HepG2 (cell line): ENCODE measurements at regions not wholly inside any gene's neighbourhood (a gene's known extent, or its start where the extent isn't known, plus 50 kb on each side); places are given as distances from the start of the nearest gene placed in this dataset.

Experiments
- ATAC-seq: fragments of 200-7000 bp; cut with Tn5 transposase; 3 replicates; pipeline ENCODE4 v1.9.1; 2020; ENCODE audit warnings: mild to moderate bottlenecking, moderate library complexity
- BruUV-seq: library from RNA; stranded (reverse); fragments of 400-500 nt; replicated peaks from 2 replicates; lab custom pipeline; 2021; lab: Mats Ljungman, UMichigan
- CTCF ChIA-PET: fragments of 300-600 bp; formaldehyde crosslinking; extraction: SDS; loops from one replicate; lab custom pipeline; 2021; ENCODE audit warnings: low total read pairs, inconsistent platforms, low intra/inter-chr PET ratio; lab: Yijun Ruan, JAX
- POLR2A ChIA-PET: fragments of 350-600 bp; sonication (Branson Sonifier 250); formaldehyde crosslinking; loops from one replicate; lab custom pipeline; 2020; ENCODE audit warnings: antibody characterized with exemption, inconsistent platforms; lab: Yijun Ruan, JAX
- DNase-seq: peaks from one replicate; pipeline ENCODE4 v3.0.0-alpha.2; 2015; ENCODE audit warnings: low spot score
- FAIRE-seq: peaks from 3 replicates; lab custom pipeline; 2011; peaks lifted over from hg19 to GRCh38; lab: Jason Lieb, UNC
- H2AFZ ChIP-seq: one replicate; pipeline ENCODE4 v1.6.1; 2011; ENCODE audit warnings: low read length, inconsistent platforms
- H3K27ac ChIP-seq: fragments of 300-600 bp; 3 replicates; pipeline ENCODE4 v1.8.0; 2011; ENCODE audit warnings: mixed run types, mild to moderate bottlenecking, mixed read lengths, low read length, inconsistent platforms; ENCODE audit not compliant: insufficient read depth; ENCODE audit errors: extremely low read length
- H3K27me3 ChIP-seq, 2 experiments: fragments of 200-600 bp in 1 of 2; 2 replicates in 1 of 2; 3 replicates in 1 of 2; pipeline versions ENCODE4 v1.6.0 to v1.8.0; 2011; ENCODE audit warnings: low read length in 2 of 2, mild to moderate bottlenecking in 2 of 2, moderate library complexity in 2 of 2, inconsistent platforms in 1 of 2; ENCODE audit not compliant: insufficient read depth in 2 of 2, control insufficient read depth in 1 of 2
- H3K36me3 ChIP-seq, 2 experiments: fragments of 200-600 bp in 1 of 2; replicated peaks in 1 of 2; 2 replicates in 1 of 2; 3 replicates in 1 of 2; pipeline versions ENCODE4 v1.5.1 to v1.8.0; 2011; ENCODE audit warnings: low read length in 2 of 2, inconsistent platforms in 1 of 2; ENCODE audit not compliant: insufficient read depth in 2 of 2, control insufficient read depth in 1 of 2
- H3K4me1 ChIP-seq: 2 replicates; pipeline ENCODE4 v1.5.1; 2012; ENCODE audit warnings: low read length, inconsistent platforms; ENCODE audit not compliant: insufficient read depth
- H3K4me2 ChIP-seq: 2 replicates; pipeline ENCODE4 v1.6.0; 2011; ENCODE audit warnings: low read depth, low read length, inconsistent platforms
- H3K4me3 ChIP-seq, 3 experiments: fragments of 200-600 bp in 1 of 3; sonication (generic), shearing (Covaris generic) in 1 of 3; replicated peaks in 1 of 3; 2 replicates each; pipeline ENCODE4 v1.5.1; 2011 to 2016; ENCODE audit warnings: low read length in 3 of 3, inconsistent platforms in 2 of 3, low read depth in 2 of 3, mild to moderate bottlenecking in 2 of 3, control low read depth in 1 of 3, mixed read lengths in 1 of 3; ENCODE audit not compliant: insufficient read depth in 1 of 3
- H3K79me2 ChIP-seq: one replicate; pipeline ENCODE4 v1.6.1; 2011; ENCODE audit warnings: low read length, inconsistent platforms; ENCODE audit not compliant: insufficient read depth
- H3K9ac ChIP-seq: 2 replicates; pipeline ENCODE4 v1.6.0; 2011; ENCODE audit warnings: mild to moderate bottlenecking, low read depth, low read length, inconsistent platforms; ENCODE audit not compliant: insufficient read depth
- H3K9me3 ChIP-seq: 2 replicates; pipeline ENCODE4 v1.5.1; 2012; ENCODE audit warnings: mild to moderate bottlenecking, low read length
- H4K20me1 ChIP-seq: 2 replicates; pipeline ENCODE4 v1.6.0; 2011; ENCODE audit warnings: inconsistent platforms, mild to moderate bottlenecking, low read length, moderate library complexity; ENCODE audit not compliant: insufficient read depth
- ARNT2 ChIP-seq: sonication (generic); formaldehyde crosslinking; IDR thresholded peaks from 2 replicates; pipeline ENCODE4 v1.8.0; 2022; ENCODE audit warnings: mild to moderate bottlenecking, low read depth, missing genetic modification reagents, moderate library complexity
- ATM ChIP-seq: fragments of 450-650 bp; IDR thresholded peaks from 2 replicates; pipeline ENCODE4 v1.7.1; 2017; ENCODE audit warnings: mild to moderate bottlenecking, borderline replicate concordance
- NFKB2 ChIP-seq: sonication (generic); formaldehyde crosslinking; IDR thresholded peaks from 2 replicates; pipeline ENCODE4 v1.4.0; 2020; ENCODE audit warnings: missing genetic modification reagents, borderline replicate concordance
- POLR2G ChIP-seq: fragments of 200-400 bp; formaldehyde crosslinking; IDR thresholded peaks from 2 replicates; pipeline ENCODE4 v1.6.1; 2018; ENCODE audit warnings: mild to moderate bottlenecking, low read depth, low read length, moderate library complexity
- ZBTB7A ChIP-seq: sonication (generic); formaldehyde crosslinking; IDR thresholded peaks from 2 replicates; pipeline ENCODE4 v1.8.0; 2022; ENCODE audit warnings: mild to moderate bottlenecking, missing genetic modification reagents
- ZFP82 ChIP-seq: sonication (generic); formaldehyde crosslinking; IDR thresholded peaks from 2 replicates; pipeline ENCODE4 v1.5.1; 2020; ENCODE audit warnings: mild to moderate bottlenecking, missing genetic modification reagents, borderline replicate concordance
- ZNF101 ChIP-seq: sonication (generic); formaldehyde crosslinking; IDR thresholded peaks from 2 replicates; pipeline ENCODE4 v1.4.0; 2020; ENCODE audit warnings: mild to moderate bottlenecking, low read depth, missing genetic modification reagents, borderline replicate concordance
- ZNF441 ChIP-seq: sonication (generic); formaldehyde crosslinking; IDR thresholded peaks from 2 replicates; pipeline ENCODE4 v1.7.0; 2021; ENCODE audit warnings: missing genetic modification reagents, borderline replicate concordance
- ZNF570 ChIP-seq: sonication (generic); formaldehyde crosslinking; IDR thresholded peaks from 2 replicates; pipeline ENCODE4 v1.4.0; 2020; ENCODE audit warnings: mild to moderate bottlenecking, missing genetic modification reagents, borderline replicate concordance
- ZNF724P ChIP-seq: sonication (generic); formaldehyde crosslinking; IDR thresholded peaks from 2 replicates; pipeline ENCODE4 v1.8.0; 2022; ENCODE audit warnings: missing genetic modification reagents, borderline replicate concordance
- ZSCAN20 ChIP-seq: sonication (generic); formaldehyde crosslinking; IDR thresholded peaks from 2 replicates; pipeline ENCODE4 v1.4.0; 2020; ENCODE audit warnings: missing genetic modification reagents, mild to moderate bottlenecking, borderline replicate concordance
- WGBS: methylation state at CpG from one replicate; pipeline ENCODE4 v1.1.6; 2017; ENCODE audit warnings: low lambda C conversion rate; 5-methylcytosine and 5-hydroxymethylcytosine counted together
- in situ Hi-C: cut with HindIII; loops from 2 replicates; pipeline ENCODE4 v1.10.0; 2017; ENCODE audit warnings: low pct_unique_long_range_greater_than_20kb; ENCODE audit not compliant: extremely low pct_ligation_motif_present
- intact Hi-C: fragments of 100-400 bp; cut with micrococcal nuclease; formaldehyde crosslinking; loops from one replicate; pipeline ENCODE4 v1.10.0; 2022; ENCODE audit not compliant: unreplicated experiment
- TF ChIP-seq, protein P1 (sequence below): sonication (generic); formaldehyde crosslinking; IDR thresholded peaks from 2 replicates; pipeline ENCODE4 v1.8.1; 2023; ENCODE audit warnings: mild to moderate bottlenecking, missing genetic modification reagents, borderline replicate concordance
- TF ChIP-seq, protein P2 (sequence below): sonication (generic); formaldehyde crosslinking; IDR thresholded peaks from 2 replicates; pipeline ENCODE4 v1.5.0; 2020; ENCODE audit warnings: missing genetic modification reagents

DNA sequence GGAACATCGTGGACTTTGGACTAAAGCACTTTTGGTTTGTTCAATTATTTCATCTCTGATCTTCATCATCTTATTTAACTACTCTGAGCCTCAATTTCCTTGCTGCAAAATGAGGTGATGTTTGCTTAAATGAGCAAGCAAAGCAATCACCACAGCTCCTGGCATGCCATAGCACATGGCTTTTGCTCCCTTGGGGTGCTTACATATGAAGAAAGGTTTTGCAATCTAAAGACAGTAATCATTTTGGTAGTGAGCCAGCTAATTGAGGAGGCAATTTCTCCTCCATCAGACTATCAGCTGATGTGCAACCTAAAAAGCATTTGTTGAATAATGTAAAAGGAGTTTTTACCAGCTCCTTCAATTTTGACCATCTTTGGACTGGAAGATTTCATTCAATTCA lies 68.8 kb upstream of the KCNJ15 start:
- FAIRE-seq (no peak), DNase-seq (no peak), ATAC-seq (no peak)
- TF ChIP-seq ZSCAN20 = no peak
- TF ChIP-seq ZBTB7A (CRISPR knock-in tag) = no peak
- TF ChIP-seq, protein P1, sequence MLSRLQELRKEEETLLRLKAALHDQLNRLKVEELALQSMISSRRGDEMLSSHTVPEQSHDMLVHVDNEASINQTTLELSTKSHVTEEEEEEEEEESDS (CRISPR knock-in tag) = no peak
- TF ChIP-seq ZNF724P (CRISPR knock-in tag) = no peak
- no peak for TF ChIP-seq NFKB2 (CRISPR knock-in tag)
- no peak for TF ChIP-seq ZFP82 (CRISPR knock-in tag)
- no peak for TF ChIP-seq ZNF441 (CRISPR knock-in tag)
- Histone ChIP-seq H3K36me3 (no peaks in the 10 kb centered on the region), H3K79me2 (no peaks in the 10 kb centered on the region), H3K4me1 (no peaks in the 10 kb centered on the region), H4K20me1 (no peaks in the 10 kb centered on the region), H2AFZ (no peak overlapping the region), H3K4me3 (no peak overlapping the region), H3K9ac (no peak overlapping the region), H3K4me2 (no peak overlapping the region), H3K27ac (no peak overlapping the region), H3K9me3 (peaks cover 33% of the 10 kb centered on the region), H3K27me3 (no peaks in the 10 kb centered on the region)
- 7% methylated on average over 1 of the region's 1 CpG for WGBS
- in situ Hi-C loops (no loop called here), intact Hi-C loops (no loop called here)
- no TSS peak for BruUV-seq
- ChIA-PET POLR2A (no interaction called here), CTCF (no interaction called here)

DNA sequence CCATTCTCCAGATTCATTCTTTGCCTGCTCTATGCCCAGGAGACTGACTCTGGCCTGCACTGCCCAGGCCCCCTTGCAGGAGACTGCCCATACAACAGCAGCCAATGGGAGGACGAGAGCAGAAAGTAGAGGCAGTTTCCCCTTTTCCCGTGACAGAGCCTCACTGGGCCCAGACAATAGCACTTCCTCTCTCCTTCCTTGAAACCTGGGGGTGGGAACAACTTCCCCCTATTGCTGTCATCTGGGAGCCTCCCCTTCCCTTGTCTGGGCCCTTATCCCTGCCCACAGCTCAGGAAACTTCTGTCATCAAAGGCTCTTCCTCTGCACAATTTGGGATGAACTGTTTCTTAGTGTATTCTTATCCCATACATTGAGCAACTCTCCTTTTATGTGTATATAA lies 60.8 kb upstream of the KCNJ15 start:
- Histone ChIP-seq H3K9me3 (peaks cover 23% of the 10 kb centered on the region; the same call in 1 of the 2 replicates), H4K20me1 (no peaks in the 10 kb centered on the region), H3K4me2 (no peak overlapping the region), H3K4me3 (no peak overlapping the region), H3K27ac (no peak overlapping the region), H2AFZ (no peak overlapping the region), H3K36me3 (no peaks in the 10 kb centered on the region), H3K4me1 (no peaks in the 10 kb centered on the region)
- ATAC-seq (no peak), DNase-seq (no peak)
- ChIA-PET CTCF (no interaction called here), POLR2A (no interaction called here)
- in situ Hi-C loops = no loop called here
- no TSS peak for BruUV-seq
- no peak for TF ChIP-seq ARNT2 (CRISPR knock-in tag)
- no peak for TF ChIP-seq ZNF570
- no peak for TF ChIP-seq POLR2G
- TF ChIP-seq, protein P2, sequence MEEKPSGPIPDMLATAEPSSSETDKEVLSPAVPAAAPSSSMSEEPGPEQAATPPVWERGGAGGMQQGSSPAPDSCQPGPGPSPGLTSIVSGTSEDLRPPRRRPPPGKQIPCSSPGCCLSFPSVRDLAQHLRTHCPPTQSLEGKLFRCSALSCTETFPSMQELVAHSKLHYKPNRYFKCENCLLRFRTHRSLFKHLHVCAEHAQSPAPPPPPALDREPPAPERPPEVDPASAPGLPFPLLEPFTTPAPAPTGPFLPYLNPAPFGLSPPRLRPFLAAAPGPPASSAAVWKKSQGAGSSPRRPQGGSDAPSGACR = no peak
- TF ChIP-seq ZNF101 (CRISPR knock-in tag) = no peak
- TF ChIP-seq ATM = no peak
- TF ChIP-seq, all 625 proteins: peak for 0
- FAIRE-seq = no peak
- 0% methylated on average over 2 of the region's 2 CpGs for WGBS
- Histone ChIP-seq H3K79me2 (no peaks in the 10 kb centered on the region), H3K9ac (no peak overlapping the region), H3K27me3 (no peaks in the 10 kb centered on the region)
- intact Hi-C loops = no loop called here
